GM18907 (cell line): ENCODE measurements at regions not wholly inside any gene's neighbourhood (a gene's known extent, or its start where the extent isn't known, plus 50 kb on each side); places are given as distances from the start of the nearest gene placed in this dataset.

Experiments
- ATAC-seq: cut with Tn5 transposase; IDR thresholded peaks from one replicate; pipeline ENCODE4 v1.9.1; 2021; ENCODE audit warnings: mild to moderate bottlenecking, moderate library complexity; ENCODE audit not compliant: unreplicated experiment

- ATAC-seq, result no peak
Observed at GRCh38 chr20:6576726-6577125, 190.8 kb upstream of the BMP2 start.

- no peak for ATAC-seq
Observed at GRCh38 chr20:6575912-6576401, 191.5 kb upstream of the BMP2 start.

- ATAC-seq, result no peak
Observed at GRCh38 chr20:6566821-6567220, 200.7 kb upstream of the BMP2 start.

GRCh38 chr20:6562111-6562510 lies 205.4 kb upstream of the BMP2 start:
- ATAC-seq, result no peak

- ATAC-seq, result no peak
Observed at GRCh38 chr20:6560978-6561377, 206.5 kb upstream of the BMP2 start.

GRCh38 chr20:6559791-6560190 lies 207.7 kb upstream of the BMP2 start:
- ATAC-seq, result no peak

GRCh38 chr20:6558341-6558740 lies 209.1 kb upstream of the BMP2 start:
- ATAC-seq, result no peak

GRCh38 chr20:6533761-6534479 lies 233.6 kb upstream of the BMP2 start:
- no peak for ATAC-seq

- ATAC-seq, result no peak
Observed at GRCh38 chr20:6533351-6533750, 234.1 kb upstream of the BMP2 start.

- no peak for ATAC-seq
Observed at GRCh38 chr20:6530779-6531315, 236.6 kb upstream of the BMP2 start.

GRCh38 chr20:6530254-6530653 lies 237.2 kb upstream of the BMP2 start:
- ATAC-seq, result no peak

- no peak for ATAC-seq
Observed at GRCh38 chr20:6525447-6526303, 241.8 kb upstream of the BMP2 start.

GRCh38 chr20:6524305-6524704 lies 243.2 kb upstream of the BMP2 start:
- no peak for ATAC-seq

- no peak for ATAC-seq
Observed at GRCh38 chr20:6519556-6519955, 247.9 kb upstream of the BMP2 start.

- ATAC-seq, result no peak
Observed at GRCh38 chr20:6515261-6515660, 252.2 kb upstream of the BMP2 start.

GRCh38 chr20:6513599-6513998 lies 253.9 kb upstream of the BMP2 start:
- ATAC-seq, result no peak

GRCh38 chr20:6509374-6509773 lies 258.1 kb upstream of the BMP2 start:
- no peak for ATAC-seq

GRCh38 chr20:6506906-6507305 lies 260.6 kb upstream of the BMP2 start:
- no peak for ATAC-seq

- ATAC-seq, result no peak
Observed at GRCh38 chr20:6504826-6505225, 262.7 kb upstream of the BMP2 start.

- no peak for ATAC-seq
Observed at GRCh38 chr20:6504179-6504578, 263.3 kb upstream of the BMP2 start.

GRCh38 chr20:6502999-6503398 lies 264.5 kb upstream of the BMP2 start:
- ATAC-seq, result no peak

- no peak for ATAC-seq
Observed at GRCh38 chr20:6502219-6502618, 265.3 kb upstream of the BMP2 start.
